Type B pancreatic cell (in vitro differentiated cells): ENCODE measurements at regions not wholly inside any gene's neighbourhood (a gene's known extent, or its start where the extent isn't known, plus 50 kb on each side); places are given as distances from the start of the nearest gene placed in this dataset.

ENCODE experiments used
- DNase-seq: peaks from one replicate; pipeline ENCODE4 v3.0.0; 2021; ENCODE audit warnings: mixed read lengths; ENCODE audit not compliant: unreplicated experiment; ENCODE audit errors: extremely low spot score
- H3K27ac Mint-ChIP-seq: 2 replicates; pipeline ENCODE4 v1.8.0; 2021; ENCODE audit warnings: mild to moderate bottlenecking, mixed read lengths
- H3K27me3 Mint-ChIP-seq: 2 replicates; pipeline ENCODE4 v1.8.0; 2021; ENCODE audit warnings: mixed read lengths
- H3K36me3 Mint-ChIP-seq: 2 replicates; pipeline ENCODE4 v1.8.0; 2021; ENCODE audit warnings: mixed read lengths
- H3K4me1 Mint-ChIP-seq: one replicate; pipeline ENCODE4 v1.8.0; 2021; ENCODE audit warnings: mixed read lengths; ENCODE audit not compliant: unreplicated experiment
- H3K4me3 Mint-ChIP-seq: 2 replicates; pipeline ENCODE4 v1.8.0; 2021; ENCODE audit warnings: mild to moderate bottlenecking, mixed read lengths
- H3K9me3 Mint-ChIP-seq: 2 replicates; pipeline ENCODE4 v1.8.0; 2021; ENCODE audit warnings: mixed read lengths
- TF ChIP-seq, protein P1 (sequence below): fragments of 200-600 bp; sonication (generic); conservative IDR thresholded peaks from 2 replicates; pipeline ENCODE4 v1.5.0; 2021; ENCODE audit warnings: antibody characterized with exemption, mild to moderate bottlenecking

DNA sequence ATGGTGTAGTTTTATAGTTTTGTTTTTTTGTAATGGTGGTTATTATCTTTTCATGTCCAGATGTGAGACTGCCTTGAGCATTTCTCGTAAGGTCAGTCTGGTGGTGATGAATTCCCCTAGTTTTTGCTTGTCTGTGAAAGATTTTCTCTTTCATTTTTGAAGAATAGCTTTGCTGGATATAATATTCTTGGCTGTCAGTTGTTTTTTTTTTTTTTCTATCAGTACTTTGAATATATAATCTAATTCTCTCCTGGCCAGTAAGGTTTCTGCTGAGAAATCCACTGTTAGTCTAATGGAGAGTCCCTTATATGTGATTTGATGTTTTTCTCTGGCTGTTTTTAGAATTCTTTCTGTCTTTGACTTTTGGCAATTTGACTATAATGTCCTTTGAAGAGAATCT, 106.9 kb downstream of the CARTPT start:
- no peak overlapping the region for H3K4me3 Mint-ChIP-seq
- no peak overlapping the region for H3K27ac Mint-ChIP-seq
- H3K4me1 Mint-ChIP-seq: peaks cover 5% of the 10 kb centered on the region
- H3K36me3 Mint-ChIP-seq: peaks cover 4% of the 10 kb centered on the region
- TF ChIP-seq, protein P1, sequence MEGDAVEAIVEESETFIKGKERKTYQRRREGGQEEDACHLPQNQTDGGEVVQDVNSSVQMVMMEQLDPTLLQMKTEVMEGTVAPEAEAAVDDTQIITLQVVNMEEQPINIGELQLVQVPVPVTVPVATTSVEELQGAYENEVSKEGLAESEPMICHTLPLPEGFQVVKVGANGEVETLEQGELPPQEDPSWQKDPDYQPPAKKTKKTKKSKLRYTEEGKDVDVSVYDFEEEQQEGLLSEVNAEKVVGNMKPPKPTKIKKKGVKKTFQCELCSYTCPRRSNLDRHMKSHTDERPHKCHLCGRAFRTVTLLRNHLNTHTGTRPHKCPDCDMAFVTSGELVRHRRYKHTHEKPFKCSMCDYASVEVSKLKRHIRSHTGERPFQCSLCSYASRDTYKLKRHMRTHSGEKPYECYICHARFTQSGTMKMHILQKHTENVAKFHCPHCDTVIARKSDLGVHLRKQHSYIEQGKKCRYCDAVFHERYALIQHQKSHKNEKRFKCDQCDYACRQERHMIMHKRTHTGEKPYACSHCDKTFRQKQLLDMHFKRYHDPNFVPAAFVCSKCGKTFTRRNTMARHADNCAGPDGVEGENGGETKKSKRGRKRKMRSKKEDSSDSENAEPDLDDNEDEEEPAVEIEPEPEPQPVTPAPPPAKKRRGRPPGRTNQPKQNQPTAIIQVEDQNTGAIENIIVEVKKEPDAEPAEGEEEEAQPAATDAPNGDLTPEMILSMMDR: no peak
- peaks cover 15% of the 10 kb centered on the region for H3K9me3 Mint-ChIP-seq
- DNase-seq: no peak
- peaks cover 5% of the 10 kb centered on the region for H3K27me3 Mint-ChIP-seq

DNA sequence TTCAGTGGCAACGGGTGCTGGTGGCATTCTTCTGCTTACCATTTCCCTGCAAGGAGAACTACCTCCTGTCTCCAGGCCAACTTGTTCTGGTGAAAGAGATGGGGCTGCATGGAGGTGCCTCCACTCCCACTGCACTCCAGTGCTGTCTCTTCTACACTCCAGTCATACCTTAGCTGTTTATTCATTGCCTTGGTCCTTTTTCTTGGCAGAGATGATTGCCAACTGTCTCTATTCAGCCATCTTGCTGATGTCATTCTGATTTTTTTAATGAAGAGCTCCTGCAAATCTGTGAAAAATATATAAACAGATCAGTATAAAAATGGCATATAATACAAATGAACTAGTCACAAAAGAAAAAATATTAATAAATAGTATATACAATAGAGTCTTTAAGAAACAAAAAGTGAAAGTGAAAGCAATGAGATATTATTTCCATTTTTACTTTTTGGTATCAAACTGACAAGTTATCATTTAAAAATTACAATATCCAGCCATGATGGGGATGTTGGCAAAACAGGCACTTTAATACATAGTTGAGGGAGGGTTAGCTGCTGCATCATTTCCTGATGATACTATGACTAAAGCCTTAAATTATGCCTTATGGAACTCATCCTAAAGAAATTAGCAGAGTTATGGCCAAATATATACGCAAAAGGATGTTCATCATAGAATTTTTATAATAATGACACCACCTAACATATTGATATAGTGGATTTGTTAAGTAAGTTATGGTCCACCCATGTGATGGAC, 109.4 kb downstream of the CARTPT start:
- TF ChIP-seq, protein P1: no peak
- H3K4me1 Mint-ChIP-seq: peaks cover 5% of the 10 kb centered on the region
- H3K27ac Mint-ChIP-seq: no peak overlapping the region
- peaks cover 9% of the 10 kb centered on the region for H3K27me3 Mint-ChIP-seq
- no peak overlapping the region for H3K4me3 Mint-ChIP-seq
- peaks cover 6% of the 10 kb centered on the region for H3K9me3 Mint-ChIP-seq
- H3K36me3 Mint-ChIP-seq: peaks cover 4% of the 10 kb centered on the region
- DNase-seq: no peak

DNA sequence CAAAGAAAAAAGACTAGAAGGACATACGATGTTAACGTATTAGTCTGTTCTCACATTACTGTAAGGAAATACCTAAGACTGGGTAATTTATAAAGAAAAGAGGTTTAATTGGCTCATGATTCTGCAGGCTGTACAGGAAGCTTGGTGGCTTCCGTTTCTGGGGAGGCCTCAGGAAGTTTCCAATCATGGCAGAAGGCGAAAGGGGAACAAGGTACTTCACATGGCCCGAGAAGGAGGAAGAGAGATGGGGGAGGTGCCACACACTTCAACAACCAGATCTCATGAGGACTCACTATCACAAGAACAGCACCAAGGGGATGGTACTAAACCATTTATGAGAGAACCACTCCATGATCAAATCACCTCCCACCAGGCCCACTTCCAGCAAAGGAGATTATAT, 110.1 kb downstream of the CARTPT start:
- Mint-ChIP-seq H3K36me3 (peaks cover 4% of the 10 kb centered on the region), H3K27me3 (peaks cover 9% of the 10 kb centered on the region), H3K4me3 (no peak overlapping the region), H3K9me3 (peaks cover 6% of the 10 kb centered on the region), H3K4me1 (peaks cover 5% of the 10 kb centered on the region), H3K27ac (no peak overlapping the region)
- DNase-seq: no peak
- TF ChIP-seq, protein P1: no peak

DNA sequence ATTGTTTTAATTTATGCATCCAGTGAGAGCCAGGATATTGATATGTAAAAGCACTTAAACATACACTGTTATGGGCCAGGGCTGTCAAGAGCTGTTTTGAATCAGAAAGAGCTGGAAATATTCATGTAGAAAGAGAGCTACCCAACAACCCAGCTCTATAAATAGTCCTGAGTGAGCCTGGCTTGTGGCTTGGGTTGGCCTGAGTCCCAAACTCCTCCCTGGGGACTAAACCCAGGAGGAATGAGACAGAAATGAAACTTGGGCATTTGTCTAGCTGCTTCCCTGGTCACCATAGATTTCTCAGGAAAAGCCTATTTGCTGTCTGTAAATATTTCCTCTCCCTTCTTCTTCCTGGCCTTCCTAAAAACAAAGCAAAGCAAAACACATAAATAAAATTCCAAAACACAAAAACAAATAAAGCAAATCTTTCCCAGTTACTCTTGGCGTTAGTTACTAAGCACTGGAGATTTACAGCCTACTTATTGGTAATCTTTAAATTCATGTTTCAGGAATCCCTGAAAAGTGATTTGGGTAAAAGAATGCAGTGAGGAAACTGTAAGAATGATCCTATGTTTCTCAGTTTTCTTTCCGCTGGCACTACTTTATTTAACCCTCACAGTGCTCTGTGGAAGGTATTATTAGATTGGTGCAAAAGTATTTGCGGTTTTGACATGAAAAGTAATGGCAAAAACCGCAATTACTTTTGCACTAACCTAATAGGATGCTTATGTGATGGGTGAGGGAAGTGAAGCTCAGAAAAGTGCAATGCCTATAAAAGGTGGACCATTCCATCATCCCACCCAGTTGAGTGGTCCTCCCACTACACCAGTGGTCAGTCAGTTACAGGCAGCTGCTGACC, 111.8 kb downstream of the CARTPT start:
- no peak overlapping the region for H3K4me3 Mint-ChIP-seq
- no peak for DNase-seq
- H3K4me1 Mint-ChIP-seq: peaks cover 5% of the 10 kb centered on the region
- peaks cover 9% of the 10 kb centered on the region for H3K27me3 Mint-ChIP-seq
- peaks cover 4% of the 10 kb centered on the region for H3K36me3 Mint-ChIP-seq
- no peak overlapping the region for H3K27ac Mint-ChIP-seq
- TF ChIP-seq, protein P1: no peak
- peaks cover 6% of the 10 kb centered on the region for H3K9me3 Mint-ChIP-seq

DNA sequence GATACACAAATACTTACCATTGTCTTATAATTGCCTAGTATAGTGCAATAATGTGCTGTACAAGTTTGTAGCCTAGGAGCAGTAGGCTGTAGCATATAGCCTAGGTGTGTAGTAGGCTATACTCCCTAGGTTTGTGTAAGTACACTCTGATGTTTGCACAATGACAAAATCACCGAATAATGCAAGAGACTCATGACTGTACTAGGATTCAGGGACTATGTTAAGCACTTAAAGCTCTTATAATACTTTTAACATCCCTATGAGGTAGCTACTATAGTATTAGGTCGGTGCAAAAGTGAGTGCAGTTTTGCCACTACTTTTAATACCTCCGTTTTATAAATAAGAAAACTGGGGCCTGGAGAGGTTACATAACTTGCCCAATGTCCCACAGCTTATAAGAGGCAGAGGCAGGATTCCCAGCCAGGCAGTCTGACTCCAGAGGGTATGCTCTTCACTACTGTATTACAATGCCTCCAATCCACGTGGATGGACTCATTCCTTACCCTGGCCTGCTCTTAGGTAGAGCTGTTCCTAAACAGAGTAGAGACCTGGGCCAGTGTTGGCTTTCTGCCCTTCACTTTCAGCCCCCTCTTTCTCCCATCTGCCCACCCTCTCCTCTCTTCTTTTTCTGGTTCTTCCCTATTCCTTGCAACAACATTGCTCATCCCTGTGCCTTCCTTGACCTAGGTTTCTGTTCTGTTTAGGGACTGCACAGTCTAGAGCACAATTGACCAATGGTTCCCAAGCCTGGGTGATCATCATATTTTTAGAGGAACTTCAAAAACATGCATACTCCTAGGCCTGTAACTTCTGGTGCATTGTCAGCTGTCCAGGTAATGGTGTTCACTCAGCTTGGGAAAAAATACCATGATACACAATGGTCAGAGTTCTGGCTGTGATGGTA, 114.0 kb downstream of the CARTPT start:
- Mint-ChIP-seq H3K4me3 (no peak overlapping the region), H3K9me3 (no peaks in the 10 kb centered on the region), H3K4me1 (peaks cover 5% of the 10 kb centered on the region), H3K27ac (no peak overlapping the region), H3K36me3 (no peaks in the 10 kb centered on the region), H3K27me3 (peaks cover 9% of the 10 kb centered on the region)
- TF ChIP-seq, protein P1: no peak
- no peak for DNase-seq
